ENCODE measurements at regions not wholly inside any gene's neighbourhood (a gene's known extent, or its start where the extent isn't known, plus 50 kb on each side); places are given as distances from the start of the nearest gene placed in this dataset.

GRCh38 chr2:84217456-84217855 lies 241.6 kb downstream of the SUCLG1 start:
- 92% methylated on average over 7 of the region's 7 CpGs for WGBS
- H3K4me1 ChIP-seq (ENCODE audit: insufficient read depth, low read length) = peaks cover 6% of the 10 kb centered on the region; the same call in 1 of the 2 replicates
- H3K4me3 ChIP-seq (ENCODE audit: low read length) = no peak overlapping the region
- no peak overlapping the region for H3K27ac ChIP-seq (ENCODE audit: low read depth, low read length)
- no peaks in the 10 kb centered on the region for H3K9me3 ChIP-seq (ENCODE audit: insufficient read depth, low read depth, low read length)
- H3K27me3 ChIP-seq (ENCODE audit: insufficient read depth, low read length) = no peaks in the 10 kb centered on the region
- H3K36me3 ChIP-seq (ENCODE audit: insufficient read depth, low read length) = no peaks in the 10 kb centered on the region
- H3K9ac ChIP-seq (ENCODE audit: low read depth, low read length) = no peak overlapping the region

GRCh38 chr2:84214455-84214854 lies 244.6 kb downstream of the SUCLG1 start:
- Histone ChIP-seq H3K9ac (ENCODE audit: low read depth, low read length) (no peak overlapping the region), H3K4me3 (ENCODE audit: low read length) (no peak overlapping the region), H3K9me3 (ENCODE audit: insufficient read depth, low read depth, low read length) (no peaks in the 10 kb centered on the region), H3K4me1 (ENCODE audit: insufficient read depth, low read length) (no peaks in the 10 kb centered on the region), H3K27me3 (ENCODE audit: insufficient read depth, low read length) (no peaks in the 10 kb centered on the region), H3K27ac (ENCODE audit: low read depth, low read length) (no peak overlapping the region), H3K36me3 (ENCODE audit: insufficient read depth, low read length) (no peaks in the 10 kb centered on the region)
- WGBS = 61% methylated on average over 3 of the region's 3 CpGs

GRCh38 chr2:84212611-84213314 lies 246.3 kb downstream of the SUCLG1 start:
- Histone ChIP-seq H3K36me3 (ENCODE audit: insufficient read depth, low read length) (no peaks in the 10 kb centered on the region), H3K27me3 (ENCODE audit: insufficient read depth, low read length) (no peaks in the 10 kb centered on the region), H3K27ac (ENCODE audit: low read depth, low read length) (no peak overlapping the region), H3K4me1 (ENCODE audit: insufficient read depth, low read length) (no peaks in the 10 kb centered on the region), H3K9ac (ENCODE audit: low read depth, low read length) (no peak overlapping the region), H3K4me3 (ENCODE audit: low read length) (no peak overlapping the region), H3K9me3 (ENCODE audit: insufficient read depth, low read depth, low read length) (no peaks in the 10 kb centered on the region)
- WGBS = 88% methylated on average over 5 of the region's 5 CpGs

GRCh38 chr2:84209941-84210340 lies 249.1 kb downstream of the SUCLG1 start:
- peaks cover 5% of the 10 kb centered on the region; the same call in 1 of the 2 replicates for H3K4me1 ChIP-seq (ENCODE audit: insufficient read depth, low read length)
- no peak overlapping the region for H3K9ac ChIP-seq (ENCODE audit: low read depth, low read length)
- 80% methylated on average over 7 of the region's 7 CpGs for WGBS
- H3K4me3 ChIP-seq (ENCODE audit: low read length) = no peak overlapping the region
- H3K27ac ChIP-seq (ENCODE audit: low read depth, low read length) = no peak overlapping the region
- no peaks in the 10 kb centered on the region for H3K36me3 ChIP-seq (ENCODE audit: insufficient read depth, low read length)
- no peaks in the 10 kb centered on the region for H3K9me3 ChIP-seq (ENCODE audit: insufficient read depth, low read depth, low read length)
- H3K27me3 ChIP-seq (ENCODE audit: insufficient read depth, low read length) = no peaks in the 10 kb centered on the region

- no peaks in the 10 kb centered on the region for H3K27me3 ChIP-seq (ENCODE audit: insufficient read depth, low read length)
- H3K27ac ChIP-seq (ENCODE audit: low read depth, low read length) = no peak overlapping the region
- peaks cover 5% of the 10 kb centered on the region; the same call in 1 of the 2 replicates for H3K4me1 ChIP-seq (ENCODE audit: insufficient read depth, low read length)
- 100% methylated on average over 2 of the region's 3 CpGs for WGBS
- H3K4me3 ChIP-seq (ENCODE audit: low read length) = no peak overlapping the region
- H3K36me3 ChIP-seq (ENCODE audit: insufficient read depth, low read length) = no peaks in the 10 kb centered on the region
- no peaks in the 10 kb centered on the region for H3K9me3 ChIP-seq (ENCODE audit: insufficient read depth, low read depth, low read length)
- H3K9ac ChIP-seq (ENCODE audit: low read depth, low read length) = no peak overlapping the region
Observed at GRCh38 chr2:84204995-84205394, 254.1 kb downstream of the SUCLG1 start.

GRCh38 chr2:84202166-84202565 lies 256.9 kb downstream of the SUCLG1 start:
- H3K4me1 ChIP-seq (ENCODE audit: insufficient read depth, low read length) = peaks cover 5% of the 10 kb centered on the region; the same call in 1 of the 2 replicates
- no peaks in the 10 kb centered on the region for H3K27me3 ChIP-seq (ENCODE audit: insufficient read depth, low read length)
- no peaks in the 10 kb centered on the region for H3K36me3 ChIP-seq (ENCODE audit: insufficient read depth, low read length)
- no peaks in the 10 kb centered on the region for H3K9me3 ChIP-seq (ENCODE audit: insufficient read depth, low read depth, low read length)
- H3K4me3 ChIP-seq (ENCODE audit: low read length) = no peak overlapping the region
- no peak overlapping the region for H3K9ac ChIP-seq (ENCODE audit: low read depth, low read length)
- H3K27ac ChIP-seq (ENCODE audit: low read depth, low read length) = no peak overlapping the region
- WGBS = 94% methylated on average over 4 of the region's 4 CpGs

- no peak overlapping the region for H3K4me3 ChIP-seq (ENCODE audit: low read length)
- 97% methylated on average over 5 of the region's 5 CpGs for WGBS
Observed at GRCh38 chr2:84201158-84201557, 257.9 kb downstream of the SUCLG1 start.

GRCh38 chr2:84197901-84198300 lies 261.2 kb downstream of the SUCLG1 start:
- H3K9me3 ChIP-seq (ENCODE audit: insufficient read depth, low read depth, low read length) = no peaks in the 10 kb centered on the region
- H3K36me3 ChIP-seq (ENCODE audit: insufficient read depth, low read length) = no peaks in the 10 kb centered on the region
- no peaks in the 10 kb centered on the region for H3K27me3 ChIP-seq (ENCODE audit: insufficient read depth, low read length)
- no peak overlapping the region for H3K9ac ChIP-seq (ENCODE audit: low read depth, low read length)
- 95% methylated on average over 1 of the region's 1 CpG for WGBS
- H3K27ac ChIP-seq (ENCODE audit: low read depth, low read length) = no peak overlapping the region
- no peak overlapping the region for H3K4me3 ChIP-seq (ENCODE audit: low read length)
- no peaks in the 10 kb centered on the region for H3K4me1 ChIP-seq (ENCODE audit: insufficient read depth, low read length)

More at GRCh38 chr2:84201158-84201557, 257.9 kb downstream of the SUCLG1 start:
- H3K9ac ChIP-seq (ENCODE audit: low read depth, low read length) = no peak overlapping the region
- no peak overlapping the region for H3K27ac ChIP-seq (ENCODE audit: low read depth, low read length)
- no peaks in the 10 kb centered on the region for H3K9me3 ChIP-seq (ENCODE audit: insufficient read depth, low read depth, low read length)
- H3K36me3 ChIP-seq (ENCODE audit: insufficient read depth, low read length) = no peaks in the 10 kb centered on the region
- H3K27me3 ChIP-seq (ENCODE audit: insufficient read depth, low read length) = no peaks in the 10 kb centered on the region
- H3K4me1 ChIP-seq (ENCODE audit: insufficient read depth, low read length) = peaks cover under 1% of the 10 kb centered on the region; the same call in 1 of the 2 replicates

GRCh38 chr2:84194949-84195644 lies 264.0 kb downstream of the SUCLG1 start:
- Histone ChIP-seq H3K9me3 (ENCODE audit: insufficient read depth, low read depth, low read length) (no peaks in the 10 kb centered on the region), H3K4me1 (ENCODE audit: insufficient read depth, low read length) (no peaks in the 10 kb centered on the region), H3K9ac (ENCODE audit: low read depth, low read length) (no peak overlapping the region), H3K36me3 (ENCODE audit: insufficient read depth, low read length) (no peaks in the 10 kb centered on the region), H3K27ac (ENCODE audit: low read depth, low read length) (no peak overlapping the region), H3K27me3 (ENCODE audit: insufficient read depth, low read length) (no peaks in the 10 kb centered on the region), H3K4me3 (ENCODE audit: low read length) (no peak overlapping the region)
- WGBS = 86% methylated on average over 2 of the region's 3 CpGs

- Histone ChIP-seq H3K4me3 (ENCODE audit: low read length) (no peak overlapping the region), H3K9me3 (ENCODE audit: insufficient read depth, low read depth, low read length) (no peaks in the 10 kb centered on the region), H3K36me3 (ENCODE audit: insufficient read depth, low read length) (no peaks in the 10 kb centered on the region), H3K27ac (ENCODE audit: low read depth, low read length) (no peak overlapping the region), H3K27me3 (ENCODE audit: insufficient read depth, low read length) (no peaks in the 10 kb centered on the region), H3K9ac (ENCODE audit: low read depth, low read length) (no peak overlapping the region), H3K4me1 (ENCODE audit: insufficient read depth, low read length) (no peaks in the 10 kb centered on the region)
- 100% methylated on average over 2 of the region's 2 CpGs for WGBS
Observed at GRCh38 chr2:84194181-84194580, 264.9 kb downstream of the SUCLG1 start.

- WGBS = 78% methylated on average over 2 of the region's 3 CpGs
- Histone ChIP-seq H3K27ac (ENCODE audit: low read depth, low read length) (no peak overlapping the region), H3K9me3 (ENCODE audit: insufficient read depth, low read depth, low read length) (no peaks in the 10 kb centered on the region), H3K4me3 (ENCODE audit: low read length) (no peak overlapping the region), H3K27me3 (ENCODE audit: insufficient read depth, low read length) (no peaks in the 10 kb centered on the region), H3K4me1 (ENCODE audit: insufficient read depth, low read length) (no peaks in the 10 kb centered on the region), H3K36me3 (ENCODE audit: insufficient read depth, low read length) (no peaks in the 10 kb centered on the region), H3K9ac (ENCODE audit: low read depth, low read length) (no peak overlapping the region)
Observed at GRCh38 chr2:84187258-84187657, 271.8 kb downstream of the SUCLG1 start.

Data from HUES64 (cell line).